Panc1 (cell line): ENCODE measurements at regions not wholly inside any gene's neighbourhood (a gene's known extent, or its start where the extent isn't known, plus 50 kb on each side); places are given as distances from the start of the nearest gene placed in this dataset.

Source experiments
- ATAC-seq: fragments of 200-7000 bp; cut with Tn5 transposase; 2 replicates; pipeline ENCODE4 v1.9.1; 2020; ENCODE audit warnings: mild to moderate bottlenecking, moderate library complexity
- BruUV-seq: library from RNA; stranded (reverse); fragments of 400-500 nt; replicated peaks from 2 replicates; lab custom pipeline; 2021; lab: Mats Ljungman, UMichigan
- CTCF ChIA-PET: fragments of 300-600 bp; sonication (Branson Sonifier 250); formaldehyde crosslinking; loops from one replicate; lab custom pipeline; 2022; ENCODE audit warnings: antibody characterized with exemption; lab: Charles Lee
- POLR2A ChIA-PET: fragments of 300-600 bp; sonication (Branson Sonifier 250); formaldehyde crosslinking; loops from one replicate; lab custom pipeline; 2022; ENCODE audit warnings: antibody characterized with exemption; lab: Charles Lee
- DNase-seq: peaks from one replicate; pipeline ENCODE4 v3.0.0-alpha.2; 2010; ENCODE audit warnings: low read depth, low spot score
- H3K27ac ChIP-seq: 2 replicates; pipeline ENCODE4 v1.5.1; 2011; ENCODE audit warnings: mild to moderate bottlenecking, low read length, inconsistent platforms
- H3K27me3 ChIP-seq: fragments of 200-500 bp; sonication (Bioruptor generic); 2 replicates; pipeline ENCODE4 v1.6.0; 2014; ENCODE audit warnings: low read length, inconsistent platforms; ENCODE audit not compliant: control insufficient read depth, insufficient read depth
- H3K36me3 ChIP-seq: fragments of 200-500 bp; sonication (Bioruptor generic); 2 replicates; pipeline ENCODE4 v1.5.1; 2014; ENCODE audit warnings: inconsistent platforms, mild to moderate bottlenecking, low read length, moderate library complexity; ENCODE audit not compliant: control insufficient read depth, insufficient read depth
- H3K4me1 ChIP-seq: 2 replicates; pipeline ENCODE4 v1.5.1; 2011; ENCODE audit warnings: inconsistent platforms, mild to moderate bottlenecking, low read length, moderate library complexity; ENCODE audit not compliant: control insufficient read depth, insufficient read depth
- H3K4me3 ChIP-seq, 2 experiments: 2 replicates each; pipeline ENCODE4 v1.5.1; 2011 to 2012; ENCODE audit warnings: low read depth in 2 of 2, low read length in 2 of 2, mild to moderate bottlenecking in 2 of 2, inconsistent platforms in 1 of 2, moderate library complexity in 1 of 2
- H3K9me3 ChIP-seq: fragments of 200-500 bp; sonication (Bioruptor generic); 2 replicates; pipeline ENCODE4 v1.5.1; 2014; ENCODE audit warnings: low read depth, mild to moderate bottlenecking, inconsistent platforms, low read length, moderate library complexity; ENCODE audit not compliant: control insufficient read depth, insufficient read depth
- POLR2AphosphoS5 ChIP-seq: IDR thresholded peaks from 2 replicates; pipeline ENCODE4 v1.6.1; 2012; ENCODE audit warnings: mild to moderate bottlenecking, low read depth, low read length, moderate library complexity
- SIN3A ChIP-seq: IDR thresholded peaks from 2 replicates; pipeline ENCODE4 v1.6.1; 2012; ENCODE audit warnings: low read depth, mild to moderate bottlenecking, low read length, moderate library complexity, borderline replicate concordance; ENCODE audit not compliant: insufficient read depth
- TCF7L2 ChIP-seq: IDR thresholded peaks from 2 replicates; pipeline ENCODE4 v1.6.1; 2011; ENCODE audit warnings: mild to moderate bottlenecking, low read depth, low read length, inconsistent platforms
- in situ Hi-C: cut with HindIII; loops from 2 replicates; pipeline ENCODE4 v1.10.0; 2016; ENCODE audit warnings: low sequenced_read_pairs, low pct_unique_long_range_greater_than_20kb
- intact Hi-C: fragments of 100-400 bp; cut with micrococcal nuclease; formaldehyde crosslinking; loops from one replicate; pipeline ENCODE4 v1.10.0; 2022; ENCODE audit not compliant: unreplicated experiment
- TF ChIP-seq, protein P1 (sequence below): fragments of 450-650 bp; IDR thresholded peaks from 2 replicates; pipeline ENCODE4 v1.5.1; 2017; ENCODE audit warnings: mild to moderate bottlenecking
- TF ChIP-seq, protein P2 (sequence below), 2 experiments: IDR thresholded peaks; 2 replicates each; pipeline ENCODE4 v1.6.1; 2011 to 2012; ENCODE audit warnings: low read depth in 2 of 2, control low read depth in 1 of 2, low read length in 1 of 2, mild to moderate bottlenecking in 1 of 2, moderate library complexity in 1 of 2; ENCODE audit not compliant: insufficient read depth in 1 of 2

DNA sequence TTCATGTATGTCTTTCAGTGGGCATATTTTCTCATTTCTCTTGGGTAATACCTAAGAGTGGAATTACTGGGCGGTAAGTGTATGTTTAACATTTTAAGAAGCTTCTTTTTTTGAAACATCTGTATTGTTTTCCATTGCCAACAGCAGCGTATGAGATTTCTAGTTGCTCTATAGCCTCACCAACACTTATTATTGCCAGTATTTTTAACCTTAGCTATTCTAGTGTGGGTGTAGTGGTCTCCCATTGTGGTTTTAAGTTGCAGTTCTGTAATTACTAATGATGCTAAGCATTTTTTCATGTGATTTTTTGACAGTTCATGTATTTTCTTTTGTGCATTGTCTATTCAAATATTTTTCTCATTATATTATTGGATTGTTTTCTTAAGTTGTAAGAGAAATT, 101.9 kb upstream of the EEA1 start:
- in situ Hi-C loops (no loop called here), intact Hi-C loops (no loop called here)
- CTCF ChIA-PET = no interaction called here
- H3K4me3 ChIP-seq = no peak overlapping the region
- H3K27ac ChIP-seq = no peak overlapping the region
- TF ChIP-seq, protein P1, sequence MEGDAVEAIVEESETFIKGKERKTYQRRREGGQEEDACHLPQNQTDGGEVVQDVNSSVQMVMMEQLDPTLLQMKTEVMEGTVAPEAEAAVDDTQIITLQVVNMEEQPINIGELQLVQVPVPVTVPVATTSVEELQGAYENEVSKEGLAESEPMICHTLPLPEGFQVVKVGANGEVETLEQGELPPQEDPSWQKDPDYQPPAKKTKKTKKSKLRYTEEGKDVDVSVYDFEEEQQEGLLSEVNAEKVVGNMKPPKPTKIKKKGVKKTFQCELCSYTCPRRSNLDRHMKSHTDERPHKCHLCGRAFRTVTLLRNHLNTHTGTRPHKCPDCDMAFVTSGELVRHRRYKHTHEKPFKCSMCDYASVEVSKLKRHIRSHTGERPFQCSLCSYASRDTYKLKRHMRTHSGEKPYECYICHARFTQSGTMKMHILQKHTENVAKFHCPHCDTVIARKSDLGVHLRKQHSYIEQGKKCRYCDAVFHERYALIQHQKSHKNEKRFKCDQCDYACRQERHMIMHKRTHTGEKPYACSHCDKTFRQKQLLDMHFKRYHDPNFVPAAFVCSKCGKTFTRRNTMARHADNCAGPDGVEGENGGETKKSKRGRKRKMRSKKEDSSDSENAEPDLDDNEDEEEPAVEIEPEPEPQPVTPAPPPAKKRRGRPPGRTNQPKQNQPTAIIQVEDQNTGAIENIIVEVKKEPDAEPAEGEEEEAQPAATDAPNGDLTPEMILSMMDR = no peak
- TF ChIP-seq TCF7L2 (no peak), POLR2AphosphoS5 (no peak), SIN3A (no peak)
- TF ChIP-seq, protein P2, sequence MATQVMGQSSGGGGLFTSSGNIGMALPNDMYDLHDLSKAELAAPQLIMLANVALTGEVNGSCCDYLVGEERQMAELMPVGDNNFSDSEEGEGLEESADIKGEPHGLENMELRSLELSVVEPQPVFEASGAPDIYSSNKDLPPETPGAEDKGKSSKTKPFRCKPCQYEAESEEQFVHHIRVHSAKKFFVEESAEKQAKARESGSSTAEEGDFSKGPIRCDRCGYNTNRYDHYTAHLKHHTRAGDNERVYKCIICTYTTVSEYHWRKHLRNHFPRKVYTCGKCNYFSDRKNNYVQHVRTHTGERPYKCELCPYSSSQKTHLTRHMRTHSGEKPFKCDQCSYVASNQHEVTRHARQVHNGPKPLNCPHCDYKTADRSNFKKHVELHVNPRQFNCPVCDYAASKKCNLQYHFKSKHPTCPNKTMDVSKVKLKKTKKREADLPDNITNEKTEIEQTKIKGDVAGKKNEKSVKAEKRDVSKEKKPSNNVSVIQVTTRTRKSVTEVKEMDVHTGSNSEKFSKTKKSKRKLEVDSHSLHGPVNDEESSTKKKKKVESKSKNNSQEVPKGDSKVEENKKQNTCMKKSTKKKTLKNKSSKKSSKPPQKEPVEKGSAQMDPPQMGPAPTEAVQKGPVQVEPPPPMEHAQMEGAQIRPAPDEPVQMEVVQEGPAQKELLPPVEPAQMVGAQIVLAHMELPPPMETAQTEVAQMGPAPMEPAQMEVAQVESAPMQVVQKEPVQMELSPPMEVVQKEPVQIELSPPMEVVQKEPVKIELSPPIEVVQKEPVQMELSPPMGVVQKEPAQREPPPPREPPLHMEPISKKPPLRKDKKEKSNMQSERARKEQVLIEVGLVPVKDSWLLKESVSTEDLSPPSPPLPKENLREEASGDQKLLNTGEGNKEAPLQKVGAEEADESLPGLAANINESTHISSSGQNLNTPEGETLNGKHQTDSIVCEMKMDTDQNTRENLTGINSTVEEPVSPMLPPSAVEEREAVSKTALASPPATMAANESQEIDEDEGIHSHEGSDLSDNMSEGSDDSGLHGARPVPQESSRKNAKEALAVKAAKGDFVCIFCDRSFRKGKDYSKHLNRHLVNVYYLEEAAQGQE (IDR thresholded peaks at IDR 0.05; ENCODE audit: insufficient read depth in 1 of 2, low read depth in 2 of 2, low read length in 1 of 2) = no peak
- no peaks in the 10 kb centered on the region for H3K4me1 ChIP-seq
- BruUV-seq = no TSS peak
- no peak for DNase-seq
- peaks cover 5% of the 10 kb centered on the region; the same call in 1 of the 2 replicates for H3K27me3 ChIP-seq
- no peaks in the 10 kb centered on the region for H3K36me3 ChIP-seq
- no peak for ATAC-seq
- POLR2A ChIA-PET = no interaction called here
- no peaks in the 10 kb centered on the region for H3K9me3 ChIP-seq

DNA sequence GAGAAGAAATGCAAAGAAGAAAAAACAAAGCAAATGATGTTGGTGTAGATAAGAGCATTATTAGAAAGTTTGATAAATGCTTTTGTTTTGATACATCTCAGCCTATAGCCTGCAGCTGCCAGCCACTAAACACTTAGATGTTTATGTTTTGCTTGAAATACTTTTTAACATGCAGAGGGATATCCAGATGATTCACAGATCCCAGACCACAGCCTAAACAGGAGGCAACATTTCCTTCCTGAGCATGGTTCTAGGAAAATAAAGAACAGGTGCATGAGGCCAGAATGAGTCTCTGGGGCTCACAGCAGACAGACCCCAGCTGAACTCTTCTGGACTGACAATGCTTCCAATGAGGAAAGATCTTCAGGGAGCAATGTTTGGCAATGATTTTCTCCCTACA, 103.7 kb upstream of the EEA1 start:
- TF ChIP-seq, protein P2 (IDR thresholded peaks at IDR 0.05; ENCODE audit: insufficient read depth in 1 of 2, low read depth in 2 of 2, low read length in 1 of 2) = no peak
- TF ChIP-seq TCF7L2 (no peak), SIN3A (no peak), POLR2AphosphoS5 (no peak)
- POLR2A ChIA-PET = no interaction called here
- in situ Hi-C loops = no loop called here
- no TSS peak for BruUV-seq
- Histone ChIP-seq H3K27ac (no peak overlapping the region), H3K4me1 (no peaks in the 10 kb centered on the region), H3K9me3 (no peaks in the 10 kb centered on the region), H3K27me3 (peaks cover 5% of the 10 kb centered on the region; the same call in 1 of the 2 replicates), H3K36me3 (no peaks in the 10 kb centered on the region), H3K4me3 (no peak overlapping the region)
- CTCF ChIA-PET = no interaction called here
- ATAC-seq (no peak), DNase-seq (no peak)
- intact Hi-C loops = no loop called here
